ENCODE measurements at regions not wholly inside any gene's neighbourhood (a gene's known extent, or its start where the extent isn't known, plus 50 kb on each side); places are given as distances from the start of the nearest gene placed in this dataset.
A peak's percentile ranks its signal among the peaks of the same experiment; 100 is the strongest.

DNA sequence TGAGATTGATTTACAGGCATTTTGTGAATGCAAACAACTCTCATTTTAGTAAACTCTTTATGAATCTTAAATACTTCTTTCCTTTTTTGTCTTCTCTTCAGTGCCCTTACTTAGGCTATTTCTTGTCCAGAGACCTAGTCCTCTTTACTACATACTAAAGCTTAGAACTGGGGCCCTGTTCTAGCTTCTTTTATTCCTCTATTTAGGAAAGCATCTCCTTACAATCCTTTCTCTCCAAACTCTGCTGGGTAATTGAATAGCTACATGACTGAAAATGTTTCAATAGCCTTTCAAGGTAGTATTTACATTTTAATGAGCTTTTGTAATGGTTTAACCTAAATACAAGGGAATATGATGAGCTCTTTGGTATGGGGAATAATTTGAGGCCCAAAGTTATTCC lies 1701.5 kb upstream of the TENM3 start:
- Histone ChIP-seq H3K4me2 (ENCODE audit: low read length) (no peak overlapping the region), H4K91ac (ENCODE audit: low read depth, low read length) (no peak overlapping the region), H4K8ac (ENCODE audit: low read depth, low read length) (no peak overlapping the region), H3K18ac (ENCODE audit: low read length) (no peak overlapping the region), H2AK5ac (ENCODE audit: low read length) (no peak overlapping the region), H3K23ac (ENCODE audit: low read length) (no peak overlapping the region), H4K12ac (ENCODE audit: low read depth, low read length) (no peak overlapping the region), H2BK12ac (ENCODE audit: low read length) (no peak overlapping the region), H3K27ac (ENCODE audit: low read depth, low read length) (no peak overlapping the region), H3K4ac (ENCODE audit: low read depth, low read length) (no peak overlapping the region), H2BK5ac (ENCODE audit: low read depth, low read length, poor library complexity) (no peak overlapping the region), H2AFZ (ENCODE audit: insufficient read depth, low read length, poor library complexity) (no peak overlapping the region), H3K14ac (ENCODE audit: low read length) (no peak overlapping the region), H3K4me3 (ENCODE audit: low read depth, low read length) (no peak overlapping the region), H3K9me3 (ENCODE audit: insufficient read depth, low read depth, low read length) (no peaks in the 10 kb centered on the region), H3K79me2 (ENCODE audit: control insufficient read depth, insufficient read depth, low read length, poor library complexity) (no peaks in the 10 kb centered on the region), H3K4me1 (ENCODE audit: control insufficient read depth in 1 of 2, insufficient read depth in 2 of 2, low read length in 2 of 2) (peaks cover 2% of the 10 kb centered on the region in 2 experiments), H3K9ac (ENCODE audit: low read length) (no peak overlapping the region), H3K79me1 (ENCODE audit: low read length) (peaks cover 2% of the 10 kb centered on the region), H3K27me3 (ENCODE audit: insufficient read depth, low read length) (no peaks in the 10 kb centered on the region), H3K36me3 (ENCODE audit: control insufficient read depth in 1 of 2, insufficient read depth in 2 of 2, low read length in 2 of 2) (no peaks in the 10 kb centered on the region), H2BK120ac (ENCODE audit: insufficient read depth, low read length, poor library complexity) (no peak overlapping the region)
- DNase-seq = no peak

DNA sequence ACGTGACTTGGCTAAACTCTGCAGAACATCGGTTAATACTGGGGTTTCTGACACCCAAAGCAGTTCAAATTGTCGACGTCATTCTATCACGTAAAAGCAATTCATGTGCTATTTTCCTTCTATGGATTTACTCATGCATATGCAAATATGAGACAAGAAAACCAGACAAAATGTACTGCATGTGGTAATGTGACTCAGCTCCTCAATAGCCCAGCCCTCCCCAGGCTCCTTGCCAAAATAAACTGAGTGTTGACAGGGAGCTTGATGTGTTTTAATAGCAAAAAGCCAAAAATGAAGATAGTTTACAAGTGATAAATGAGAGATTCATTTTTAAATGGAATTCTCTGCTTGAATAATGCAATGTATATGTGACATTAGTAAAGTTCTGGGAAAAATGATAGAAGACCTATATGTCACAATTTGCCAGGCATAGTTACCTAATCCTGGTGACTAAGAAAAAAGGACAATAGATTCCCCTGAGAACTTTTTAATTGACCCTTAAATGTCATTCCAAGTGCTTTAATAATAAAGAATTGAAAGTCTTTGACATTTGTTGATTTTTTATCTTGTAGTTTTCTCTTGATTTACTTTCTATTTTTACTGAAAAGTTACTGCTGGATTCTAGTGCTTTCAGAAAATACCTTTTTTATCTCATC lies 1700.6 kb upstream of the TENM3 start:
- no peaks in the 10 kb centered on the region for H3K36me3 ChIP-seq (ENCODE audit: control insufficient read depth in 1 of 2, insufficient read depth in 2 of 2, low read length in 2 of 2)
- no peak overlapping the region for H3K18ac ChIP-seq (ENCODE audit: low read length)
- H3K4me2 ChIP-seq (ENCODE audit: low read length) = no peak overlapping the region
- no peak overlapping the region for H3K27ac ChIP-seq (ENCODE audit: low read depth, low read length)
- no peaks in the 10 kb centered on the region for H3K9me3 ChIP-seq (ENCODE audit: insufficient read depth, low read depth, low read length)
- no peaks in the 10 kb centered on the region for H3K27me3 ChIP-seq (ENCODE audit: insufficient read depth, low read length)
- no peak overlapping the region for H4K8ac ChIP-seq (ENCODE audit: low read depth, low read length)
- no CpG with 5 or more reads among the region's 5 CpGs for WGBS (ENCODE audit: extremely low coverage, insufficient coverage, insufficient read length)
- H2AK5ac ChIP-seq (ENCODE audit: low read length) = no peak overlapping the region
- no peak overlapping the region for H2AFZ ChIP-seq (ENCODE audit: insufficient read depth, low read length, poor library complexity)
- peaks cover 2% of the 10 kb centered on the region for H3K79me1 ChIP-seq (ENCODE audit: low read length)
- DNase-seq = no peak
- no peak overlapping the region for H3K9ac ChIP-seq (ENCODE audit: low read length)
- no peak overlapping the region for H3K4ac ChIP-seq (ENCODE audit: low read depth, low read length)
- H3K79me2 ChIP-seq (ENCODE audit: control insufficient read depth, insufficient read depth, low read length, poor library complexity) = no peaks in the 10 kb centered on the region
- H3K23ac ChIP-seq (ENCODE audit: low read length) = no peak overlapping the region
- no peak overlapping the region for H4K12ac ChIP-seq (ENCODE audit: low read depth, low read length)
- H4K91ac ChIP-seq (ENCODE audit: low read depth, low read length) = no peak overlapping the region
- H3K4me1 ChIP-seq (ENCODE audit: control insufficient read depth in 1 of 2, insufficient read depth in 2 of 2, low read length in 2 of 2) = peaks cover 2% of the 10 kb centered on the region in 2 experiments
- no peak overlapping the region for H3K4me3 ChIP-seq (ENCODE audit: low read depth, low read length)
- H2BK120ac ChIP-seq (ENCODE audit: insufficient read depth, low read length, poor library complexity) = no peak overlapping the region
- no peak overlapping the region for H2BK5ac ChIP-seq (ENCODE audit: low read depth, low read length, poor library complexity)
- no peak overlapping the region for H3K14ac ChIP-seq (ENCODE audit: low read length)
- no peak overlapping the region for H2BK12ac ChIP-seq (ENCODE audit: low read length)

DNA sequence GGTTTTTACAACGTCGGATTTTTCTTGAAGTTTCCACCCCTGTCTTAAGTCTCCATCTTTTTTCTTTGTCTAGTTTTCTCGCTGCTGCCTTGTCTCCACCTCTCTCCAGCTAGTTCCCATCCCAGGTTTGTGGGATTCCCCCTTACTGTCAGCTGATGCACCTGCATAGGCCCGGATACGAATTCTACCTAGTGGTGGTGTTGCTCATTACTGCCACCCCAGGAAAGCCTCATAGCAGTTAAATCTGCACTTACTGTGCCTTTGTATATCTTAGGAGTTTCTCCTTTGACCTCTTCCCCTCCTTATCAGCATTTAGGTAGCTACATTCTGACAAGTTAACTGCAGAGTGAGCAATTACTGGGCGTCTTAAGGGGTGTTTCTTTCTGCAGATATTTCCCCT lies 1693.1 kb upstream of the TENM3 start:
- no peak overlapping the region for H3K18ac ChIP-seq (ENCODE audit: low read length)
- H4K12ac ChIP-seq (ENCODE audit: low read depth, low read length) = no peak overlapping the region
- peaks cover 1% of the 10 kb centered on the region for H3K9me3 ChIP-seq (ENCODE audit: insufficient read depth, low read depth, low read length)
- no peak overlapping the region for H3K14ac ChIP-seq (ENCODE audit: low read length)
- H4K91ac ChIP-seq (ENCODE audit: low read depth, low read length) = no peak overlapping the region
- H2AFZ ChIP-seq (ENCODE audit: insufficient read depth, low read length, poor library complexity) = no peak overlapping the region
- no peak overlapping the region for H2AK5ac ChIP-seq (ENCODE audit: low read length)
- H2BK120ac ChIP-seq (ENCODE audit: insufficient read depth, low read length, poor library complexity) = no peak overlapping the region
- no peaks in the 10 kb centered on the region for H3K79me2 ChIP-seq (ENCODE audit: control insufficient read depth, insufficient read depth, low read length, poor library complexity)
- no peak overlapping the region for H3K23ac ChIP-seq (ENCODE audit: low read length)
- DNase-seq = no peak
- H3K4me3 ChIP-seq (ENCODE audit: low read depth, low read length) = no peak overlapping the region
- H3K79me1 ChIP-seq (ENCODE audit: low read length) = peaks cover under 1% of the 10 kb centered on the region
- no peak overlapping the region for H2BK12ac ChIP-seq (ENCODE audit: low read length)
- no peak overlapping the region for H3K9ac ChIP-seq (ENCODE audit: low read length)
- H3K4ac ChIP-seq (ENCODE audit: low read depth, low read length) = no peak overlapping the region
- H2BK5ac ChIP-seq (ENCODE audit: low read depth, low read length, poor library complexity) = no peak overlapping the region
- H3K4me2 ChIP-seq (ENCODE audit: low read length) = no peak overlapping the region
- WGBS (ENCODE audit: extremely low coverage, insufficient coverage, insufficient read length) = no CpG with 5 or more reads among the region's 6 CpGs
- peaks cover 2% of the 10 kb centered on the region in 2 experiments for H3K4me1 ChIP-seq (ENCODE audit: control insufficient read depth in 1 of 2, insufficient read depth in 2 of 2, low read length in 2 of 2)
- no peaks in the 10 kb centered on the region for H3K27me3 ChIP-seq (ENCODE audit: insufficient read depth, low read length)
- no peaks in the 10 kb centered on the region for H3K36me3 ChIP-seq (ENCODE audit: control insufficient read depth in 1 of 2, insufficient read depth in 2 of 2, low read length in 2 of 2)
- H3K27ac ChIP-seq (ENCODE audit: low read depth, low read length) = no peak overlapping the region
- H4K8ac ChIP-seq (ENCODE audit: low read depth, low read length) = no peak overlapping the region

DNA sequence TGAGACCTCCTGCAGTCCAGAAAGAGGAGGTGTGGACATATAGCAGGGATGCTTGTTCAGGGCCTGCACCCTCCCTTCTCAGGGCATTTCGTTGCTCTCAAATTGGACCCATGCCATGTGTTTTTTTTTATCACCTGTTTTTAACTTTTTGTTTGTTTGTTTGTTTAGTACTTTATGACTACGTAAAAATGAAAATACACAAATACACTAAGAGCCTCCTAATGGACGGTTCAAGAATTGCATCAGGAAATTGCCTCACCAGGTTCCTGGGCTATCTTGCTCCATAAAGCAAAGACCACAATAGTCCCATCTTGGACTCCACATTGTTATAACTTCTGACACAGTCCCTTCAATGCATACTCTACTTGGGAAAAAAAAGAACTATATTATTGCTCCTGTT lies 1685.9 kb upstream of the TENM3 start:
- H3K23ac ChIP-seq (ENCODE audit: low read length) = no peak overlapping the region
- no peaks in the 10 kb centered on the region for H3K4me1 ChIP-seq (ENCODE audit: control insufficient read depth in 1 of 2, insufficient read depth in 2 of 2, low read length in 2 of 2)
- H4K12ac ChIP-seq (ENCODE audit: low read depth, low read length) = no peak overlapping the region
- H3K4me3 ChIP-seq (ENCODE audit: low read depth, low read length) = no peak overlapping the region
- H3K36me3 ChIP-seq (ENCODE audit: control insufficient read depth in 1 of 2, insufficient read depth in 2 of 2, low read length in 2 of 2) = no peaks in the 10 kb centered on the region
- peak in 1 of 2 donors; percentile 46 for DNase-seq
- H2AFZ ChIP-seq (ENCODE audit: insufficient read depth, low read length, poor library complexity) = no peak overlapping the region
- H4K8ac ChIP-seq (ENCODE audit: low read depth, low read length) = no peak overlapping the region
- H4K91ac ChIP-seq (ENCODE audit: low read depth, low read length) = no peak overlapping the region
- no peak overlapping the region for H2AK5ac ChIP-seq (ENCODE audit: low read length)
- no peak overlapping the region for H2BK12ac ChIP-seq (ENCODE audit: low read length)
- no peaks in the 10 kb centered on the region for H3K9me3 ChIP-seq (ENCODE audit: insufficient read depth, low read depth, low read length)
- H3K4ac ChIP-seq (ENCODE audit: low read depth, low read length) = no peak overlapping the region
- H3K18ac ChIP-seq (ENCODE audit: low read length) = no peak overlapping the region
- no CpG with 5 or more reads among the region's 3 CpGs for WGBS (ENCODE audit: extremely low coverage, insufficient coverage, insufficient read length)
- no peaks in the 10 kb centered on the region for H3K79me2 ChIP-seq (ENCODE audit: control insufficient read depth, insufficient read depth, low read length, poor library complexity)
- H3K27ac ChIP-seq (ENCODE audit: low read depth, low read length) = no peak overlapping the region
- no peak overlapping the region for H2BK5ac ChIP-seq (ENCODE audit: low read depth, low read length, poor library complexity)
- H3K14ac ChIP-seq (ENCODE audit: low read length) = no peak overlapping the region
- no peaks in the 10 kb centered on the region for H3K27me3 ChIP-seq (ENCODE audit: insufficient read depth, low read length)
- no peaks in the 10 kb centered on the region for H3K79me1 ChIP-seq (ENCODE audit: low read length)
- no peak overlapping the region for H2BK120ac ChIP-seq (ENCODE audit: insufficient read depth, low read length, poor library complexity)
- no peak overlapping the region for H3K4me2 ChIP-seq (ENCODE audit: low read length)
- H3K9ac ChIP-seq (ENCODE audit: low read length) = no peak overlapping the region
